GM12873 (cell line): ENCODE measurements at regions not wholly inside any gene's neighbourhood (a gene's known extent, or its start where the extent isn't known, plus 50 kb on each side); places are given as distances from the start of the nearest gene placed in this dataset.

ENCODE experiments used
- CTCF ChIP-seq: IDR thresholded peaks from 2 replicates; pipeline ENCODE4 v1.5.1; 2012; ENCODE audit warnings: low read depth, mild to moderate bottlenecking, moderate library complexity, low read length, control low read depth; ENCODE audit not compliant: insufficient read depth; ENCODE audit errors: missing control alignments

- peak; percentile 70 for TF ChIP-seq CTCF
These were observed 141.5 kb downstream of the GABRG2 start for GRCh38 chr5:162209005-162209605.

- TF ChIP-seq CTCF: no peak
These were observed 147.0 kb downstream of the GABRG2 start for GRCh38 chr5:162214551-162214950.

GRCh38 chr5:162217037-162217436, 149.5 kb downstream of the GABRG2 start:
- TF ChIP-seq CTCF: no peak

- no peak for TF ChIP-seq CTCF
These were observed 154.3 kb downstream of the GABRG2 start for GRCh38 chr5:162221910-162222309.

- TF ChIP-seq CTCF: no peak
These were observed 159.5 kb downstream of the GABRG2 start for GRCh38 chr5:162227075-162227474.

- no peak for TF ChIP-seq CTCF
These were observed 162.8 kb downstream of the GABRG2 start for GRCh38 chr5:162230348-162230747.

GRCh38 chr5:162231522-162231921, 163.9 kb downstream of the GABRG2 start:
- no peak for TF ChIP-seq CTCF
